ENCODE measurements at regions not wholly inside any gene's neighbourhood (a gene's known extent, or its start where the extent isn't known, plus 50 kb on each side); places are given as distances from the start of the nearest gene placed in this dataset.
"Not testable (repeated sequence)": the region's sequence is repeated elsewhere in the genome, so short reads cannot be mapped to it uniquely, and the experiment has no call there.

DNA sequence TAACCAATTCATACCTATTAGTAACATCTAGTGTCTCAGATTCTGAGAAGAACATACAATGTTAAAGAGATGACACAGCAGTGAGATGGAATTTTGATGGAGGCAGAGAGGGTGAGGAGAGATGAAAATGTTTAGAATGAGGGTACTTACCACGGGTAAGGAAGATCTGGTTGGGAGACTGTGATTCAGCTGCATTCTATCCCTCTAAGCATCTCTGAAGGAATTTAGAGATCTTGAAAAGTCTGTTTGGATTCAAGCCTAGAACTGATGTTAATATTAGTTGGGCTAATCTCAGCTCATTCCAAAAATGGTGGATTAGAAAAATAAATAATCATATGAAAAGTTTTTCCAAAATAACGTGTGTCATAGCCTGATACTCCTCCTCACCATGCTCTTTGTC is 191.5 kb upstream of the CLINT1 start:
- DNase-seq = no peak

DNA sequence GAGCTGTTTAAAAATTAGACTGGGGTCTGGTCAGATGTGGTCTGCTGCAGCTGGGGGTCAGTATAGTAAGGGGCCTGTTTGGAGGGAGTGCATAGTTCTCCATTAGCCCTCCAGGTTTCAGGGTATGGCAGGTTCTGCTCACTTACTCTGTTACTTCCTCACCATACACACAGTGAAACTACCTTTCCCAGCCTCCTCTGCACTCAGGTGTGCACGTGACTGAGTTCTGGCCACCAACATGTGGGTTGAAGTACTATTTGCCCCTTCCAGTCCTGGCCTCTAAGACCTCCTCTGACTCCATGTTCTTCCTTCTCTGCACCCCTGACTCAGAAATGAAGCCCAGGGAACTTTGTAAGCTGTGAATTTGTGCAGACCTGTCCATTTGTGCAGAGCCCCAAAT is 190.5 kb upstream of the CLINT1 start:
- no peak for DNase-seq

DNA sequence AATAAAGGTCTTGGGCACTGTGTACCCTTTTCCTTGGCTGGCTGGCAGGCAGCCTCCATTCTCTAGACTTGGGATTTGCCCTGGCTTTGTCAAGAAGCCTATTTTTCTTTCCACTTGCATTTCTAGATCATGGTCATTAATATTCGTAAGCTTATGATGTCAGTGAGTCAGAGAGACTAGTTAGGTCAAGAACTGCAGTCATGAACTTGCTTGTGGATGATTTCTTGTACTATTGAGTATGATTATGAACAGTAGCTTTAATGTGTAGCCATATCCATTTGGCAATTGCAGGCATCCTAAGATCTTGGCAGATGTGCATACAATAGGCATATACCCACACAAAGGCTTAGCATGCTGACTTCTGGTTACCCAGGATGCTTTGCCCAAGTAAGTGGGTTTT is 186.8 kb upstream of the CLINT1 start:
- DNase-seq = no peak

GRCh38 chr5:158039911-158040347 is 181.0 kb upstream of the CLINT1 start:
- DNase-seq = no peak

DNA sequence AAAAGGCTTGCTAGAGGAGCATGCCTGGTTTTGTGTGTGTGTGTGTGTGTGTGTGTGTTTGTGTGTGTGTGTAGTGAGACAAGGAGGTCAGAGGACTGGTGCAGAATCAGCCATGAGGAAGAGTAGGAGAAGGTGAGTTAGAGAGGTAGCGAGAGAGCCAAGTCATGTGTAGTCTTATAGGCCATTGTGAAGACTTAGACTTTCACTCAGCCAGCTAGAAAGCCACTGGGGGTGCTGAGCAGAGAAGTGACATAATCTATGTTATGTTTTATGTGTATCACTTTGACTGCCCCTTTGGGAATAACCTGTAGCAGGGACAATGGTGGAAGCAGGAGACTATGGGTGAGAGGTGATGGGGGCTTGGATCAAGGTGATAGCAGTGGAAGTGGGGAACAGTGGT is 180.5 kb upstream of the CLINT1 start:
- no peak for DNase-seq

DNA sequence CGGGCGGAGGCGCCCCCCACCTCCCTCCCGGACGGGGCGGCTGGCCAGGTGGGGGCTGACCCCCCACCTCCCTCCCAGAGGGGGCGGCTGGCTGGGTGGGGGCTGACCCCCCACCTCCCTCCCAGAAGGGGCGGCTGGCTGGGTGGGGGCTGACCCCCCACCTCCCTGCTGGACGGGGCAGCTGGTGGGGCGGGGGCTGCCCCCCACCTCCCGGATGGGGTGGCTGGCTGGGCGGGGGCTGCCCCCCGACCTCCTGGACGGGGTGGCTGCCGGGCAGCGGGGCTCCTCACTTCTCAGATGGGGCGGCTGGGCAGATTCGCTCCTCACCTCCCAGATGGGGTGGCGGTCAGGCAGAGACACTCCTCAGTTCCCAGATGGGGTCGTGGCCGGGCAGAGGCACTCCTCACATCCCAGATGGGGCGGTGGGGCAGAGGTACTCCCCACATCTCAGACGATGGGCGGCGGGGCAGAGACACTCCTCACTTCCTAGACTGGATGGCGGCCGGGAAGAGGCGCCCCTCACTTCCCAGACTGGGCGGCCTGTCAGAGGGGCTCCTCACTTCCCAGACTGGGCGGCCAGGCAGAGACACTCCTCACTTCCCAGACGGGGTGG is 178.1 kb upstream of the CLINT1 start:
- DNase-seq = not testable (repeated sequence)

DNA sequence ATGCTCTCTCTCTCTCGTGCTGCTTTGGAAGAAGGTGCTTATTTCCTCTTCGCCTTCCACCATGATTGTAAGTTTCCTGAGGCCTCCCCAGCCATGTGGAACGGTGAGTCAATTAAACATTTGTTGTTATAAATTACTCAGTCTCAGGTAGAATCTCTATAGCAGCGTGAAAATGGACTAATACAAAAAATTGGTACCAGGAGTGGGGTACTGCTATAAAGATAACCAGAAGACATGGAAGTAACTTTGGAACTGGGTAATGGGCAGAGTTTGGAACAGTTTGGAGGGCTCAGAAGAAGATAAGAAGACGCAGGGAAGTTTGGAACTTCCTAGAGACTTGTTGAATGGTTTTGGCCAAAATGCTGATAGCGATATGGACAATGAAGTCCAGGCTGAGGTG is 175.6 kb upstream of the CLINT1 start:
- not testable (repeated sequence) for DNase-seq

- no peak for DNase-seq
Observed at GRCh38 chr5:158033724-158034123, 174.8 kb upstream of the CLINT1 start.

DNA sequence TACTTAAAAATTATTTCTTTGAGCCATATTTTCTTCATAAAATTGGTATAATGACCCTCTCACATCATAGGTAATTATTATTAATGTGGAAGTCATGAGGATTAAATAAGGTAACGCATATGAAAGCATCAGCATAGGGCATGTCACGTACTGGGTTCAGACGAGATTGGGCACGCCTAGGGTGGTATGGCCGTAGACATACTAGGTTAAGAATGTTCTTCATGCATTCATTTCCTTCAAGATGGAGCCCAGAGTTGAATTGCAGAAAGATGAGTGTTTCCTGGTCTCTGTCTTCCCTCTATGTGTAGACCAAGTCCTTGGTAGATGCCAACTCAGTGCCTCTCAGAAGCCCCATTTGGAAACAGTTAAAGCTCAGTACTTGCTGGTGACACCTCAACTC is 174.1 kb upstream of the CLINT1 start:
- DNase-seq = no peak

DNA sequence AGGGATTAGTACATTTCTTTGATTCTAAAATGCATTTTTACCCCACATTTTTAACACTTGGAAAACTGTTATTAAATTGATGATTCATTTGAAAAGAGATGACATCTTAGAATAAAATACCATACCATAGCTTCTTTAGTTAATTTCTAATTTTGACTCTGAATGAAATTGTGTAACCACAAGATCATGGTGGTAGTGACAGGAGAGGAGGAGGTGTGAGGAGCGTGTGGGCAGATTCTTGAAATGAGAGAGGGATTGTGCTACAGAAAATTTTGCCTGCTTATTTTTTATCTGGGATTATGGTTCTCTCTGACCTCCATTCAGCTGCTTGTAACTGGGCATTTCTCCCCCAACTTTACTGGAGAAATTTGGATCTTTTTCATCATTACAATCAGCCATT is 173.3 kb upstream of the CLINT1 start:
- no peak for DNase-seq

GRCh38 chr5:158027806-158028775 is 169.1 kb upstream of the CLINT1 start:
- no peak for DNase-seq

- peak; percentile 23 for DNase-seq
Observed at GRCh38 chr5:158026304-158027031, 167.5 kb upstream of the CLINT1 start.

DNA sequence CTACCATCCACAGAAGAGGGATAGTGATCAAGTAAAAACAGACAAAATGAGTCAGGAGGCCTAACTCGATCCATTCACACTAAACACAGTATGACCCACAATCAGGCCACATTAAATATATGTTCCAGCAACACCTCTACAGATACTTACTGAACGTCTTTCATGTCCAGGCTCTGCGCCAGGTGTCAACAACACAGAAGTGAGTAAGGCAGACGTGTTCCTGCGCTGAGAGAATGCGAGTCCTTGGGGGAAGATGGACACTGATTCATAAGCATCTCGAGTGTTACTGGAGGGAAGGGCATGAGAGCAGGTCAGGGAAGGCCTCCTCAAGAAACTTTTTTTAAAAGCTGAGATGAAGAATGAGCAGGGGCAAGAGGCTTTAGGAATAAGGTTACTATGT is 164.3 kb upstream of the CLINT1 start:
- DNase-seq = no peak

- no peak for DNase-seq
Observed at GRCh38 chr5:158022837-158023236, 163.9 kb upstream of the CLINT1 start.

DNA sequence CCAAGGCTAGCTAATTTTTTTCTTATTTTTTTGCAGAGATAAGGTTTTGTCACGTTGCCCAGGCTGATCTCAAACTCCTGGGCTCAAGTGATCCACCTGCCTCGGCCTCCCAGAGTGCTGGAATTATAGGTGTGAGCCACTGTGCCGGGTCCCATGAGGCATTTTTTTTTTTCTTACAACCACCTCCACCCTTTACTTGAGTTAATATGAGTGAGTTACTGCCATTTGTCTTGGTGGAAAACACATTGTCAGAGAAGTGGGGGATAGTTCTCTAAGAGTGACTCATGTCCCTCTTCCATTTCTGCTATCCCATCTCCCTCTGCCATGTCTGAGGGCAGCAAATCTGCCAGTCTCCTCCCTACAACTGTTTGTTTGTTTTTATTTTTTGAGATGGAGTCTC is 163.4 kb upstream of the CLINT1 start:
- DNase-seq = no peak

GRCh38 chr5:158020555-158021418 is 161.8 kb upstream of the CLINT1 start:
- DNase-seq = no peak

DNA sequence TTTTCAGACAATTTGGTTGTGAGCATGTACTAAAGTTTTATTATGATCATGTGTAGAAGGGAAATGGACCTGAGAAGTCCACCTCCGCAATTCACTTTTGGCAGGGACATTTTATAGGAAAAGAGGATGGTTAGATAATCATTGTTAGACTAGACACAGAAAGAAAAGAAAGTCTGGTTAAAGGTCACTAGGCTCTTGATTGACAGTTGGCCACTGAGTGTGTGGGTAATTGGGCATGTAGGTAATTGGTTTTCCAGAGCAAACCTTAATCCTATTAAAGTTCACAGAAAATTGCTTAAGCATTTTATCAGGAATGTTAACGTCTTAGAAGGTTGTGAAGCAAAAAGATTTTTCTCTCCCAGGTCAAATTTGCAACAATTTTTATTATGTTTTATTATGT is 158.5 kb upstream of the CLINT1 start:
- DNase-seq = no peak

DNA sequence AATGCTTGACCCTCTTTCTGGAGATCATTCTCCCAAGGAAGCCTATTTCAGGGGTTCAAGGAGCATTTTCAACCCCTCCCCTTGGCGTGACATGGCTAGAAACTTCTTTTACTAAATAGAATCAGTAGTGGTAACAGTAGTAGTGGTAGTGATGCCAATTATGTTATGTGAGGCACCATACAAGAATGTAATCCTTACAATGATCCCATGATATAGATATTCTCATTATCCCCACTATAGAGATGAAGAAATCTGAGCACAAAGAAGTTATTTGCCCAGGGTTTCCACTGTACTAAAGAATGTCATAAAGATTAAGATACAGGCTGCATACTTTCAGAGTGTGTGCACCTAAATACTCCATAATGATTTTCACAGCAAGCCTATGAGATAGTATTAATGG is 155.4 kb upstream of the CLINT1 start:
- DNase-seq = no peak

- DNase-seq = no peak
Observed at GRCh38 chr5:158013939-158014338, 155.0 kb upstream of the CLINT1 start.

GRCh38 chr5:158013303-158013702 is 154.4 kb upstream of the CLINT1 start:
- no peak for DNase-seq

GRCh38 chr5:158011422-158011821 is 152.5 kb upstream of the CLINT1 start:
- DNase-seq = no peak

DNA sequence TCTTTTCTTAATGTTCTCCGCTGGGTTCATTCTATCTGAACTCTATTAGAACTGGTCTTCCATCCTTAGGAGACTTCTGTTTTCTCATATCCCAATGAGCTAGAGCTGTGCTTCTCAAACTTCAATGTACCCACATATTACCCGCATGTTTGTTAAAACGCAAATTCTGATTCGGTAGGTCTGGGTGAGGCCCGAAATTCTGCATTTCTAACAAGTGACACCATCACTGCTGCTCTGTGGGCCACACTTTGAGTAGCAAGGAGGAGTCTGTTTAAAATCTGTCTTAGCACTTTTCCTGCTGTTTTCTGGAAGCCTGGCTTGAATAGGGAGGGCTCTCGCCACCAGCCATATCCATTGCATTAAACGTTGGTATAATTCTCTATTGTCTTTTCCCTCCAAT is 151.9 kb upstream of the CLINT1 start:
- DNase-seq = no peak

DNA sequence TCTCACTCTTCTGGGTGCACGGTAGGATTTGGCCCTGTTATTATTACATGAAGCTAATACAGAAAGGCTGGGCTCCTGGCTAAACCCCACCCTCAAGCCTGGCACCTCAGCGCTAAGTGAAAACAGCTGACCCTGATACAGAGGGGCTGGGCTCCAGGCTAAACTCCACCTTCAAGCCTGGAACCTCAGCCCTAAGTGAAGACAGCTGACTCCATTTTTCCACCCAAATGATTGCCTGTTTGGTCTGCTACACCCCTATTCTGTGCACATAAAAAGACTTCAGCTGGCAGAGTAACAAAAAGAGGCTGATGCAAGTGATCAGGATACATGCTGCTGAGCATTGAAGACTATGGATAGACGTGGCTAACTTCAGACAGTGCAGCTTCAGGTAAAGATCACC is 148.4 kb upstream of the CLINT1 start:
- no peak for DNase-seq

All from midbrain (tissue), 1 donor.